Stimulated activated naive CD8-positive, alpha-beta T cell treated with anti-CD3 and anti-CD28 coated beads, Interleukin-15, Interleukin-2, amounts not matched to agents 100 U/mL and 50 U/mL, for 24 hours (primary cell): ENCODE measurements at regions not wholly inside any gene's neighbourhood (a gene's known extent, or its start where the extent isn't known, plus 50 kb on each side); places are given as distances from the start of the nearest gene placed in this dataset.
"Not testable (repeated sequence)": the region's sequence is repeated elsewhere in the genome, so short reads cannot be mapped to it uniquely, and the experiment has no call there.

Source experiments
- ATAC-seq: fragments of 150-1000 bp; cut with Tn5 transposase; one replicate; pipeline ENCODE4 v1.10.0; 2021
- DNase-seq: peaks from one replicate; pipeline ENCODE4 v3.0.0; 2021

- DNase-seq (no peak), ATAC-seq (no peak)
These were observed 492.0 kb upstream of the MAGEB18 start for GRCh38 chrX:25646156-25646555.

DNA sequence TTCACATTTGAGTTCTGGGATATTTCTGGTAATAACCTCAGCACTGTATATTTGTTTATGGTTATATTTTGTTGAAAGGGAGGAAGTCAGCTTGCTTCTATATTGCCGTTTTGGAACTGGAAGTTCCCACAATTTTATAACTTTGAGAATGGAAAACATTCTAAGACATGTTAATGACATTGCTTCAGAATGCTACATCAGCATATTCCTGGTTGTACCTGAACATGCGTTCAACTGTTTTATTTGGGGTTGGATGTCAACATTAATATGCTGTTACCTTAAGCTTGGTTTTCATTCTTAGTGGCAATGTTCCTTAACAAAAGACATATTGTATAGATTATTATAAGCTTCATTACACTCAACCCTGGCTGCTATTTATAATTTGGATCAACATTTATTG lies 489.4 kb upstream of the MAGEB18 start:
- ATAC-seq = no peak

GRCh38 chrX:25650216-25650820 lies 487.8 kb upstream of the MAGEB18 start:
- ATAC-seq (no peak), DNase-seq (no peak)

More for the DNA sequence above, 489.4 kb upstream of the MAGEB18 start:
- no peak for DNase-seq

- DNase-seq (no peak), ATAC-seq (no peak)
These were observed 478.8 kb upstream of the MAGEB18 start for GRCh38 chrX:25659317-25659716.

DNA sequence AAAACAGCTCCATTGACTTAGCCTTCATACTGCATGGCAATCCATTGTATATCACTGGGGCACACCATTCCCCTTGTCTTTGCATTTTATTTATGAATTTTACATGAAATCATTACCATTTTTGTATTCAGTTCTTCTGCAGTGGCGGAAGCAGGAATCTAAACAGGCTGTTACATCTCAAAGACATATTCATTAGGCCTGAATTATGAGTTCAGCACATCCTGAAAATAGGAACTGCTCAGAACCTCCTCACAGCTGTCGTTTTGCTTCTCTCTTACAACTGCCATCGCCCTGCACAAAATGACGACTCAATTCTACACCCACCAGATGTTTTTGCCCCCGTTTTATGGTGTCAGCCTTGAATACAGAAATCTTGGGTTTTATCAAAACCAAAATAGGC lies 474.4 kb upstream of the MAGEB18 start:
- no peak for ATAC-seq
- DNase-seq = no peak

GRCh38 chrX:25665431-25665830 lies 472.7 kb upstream of the MAGEB18 start:
- DNase-seq (no peak), ATAC-seq (no peak)

- DNase-seq (no peak), ATAC-seq (no peak)
These were observed 470.5 kb upstream of the MAGEB18 start for GRCh38 chrX:25667681-25668080.

- no peak for DNase-seq
- ATAC-seq = no peak
These were observed 463.4 kb upstream of the MAGEB18 start for GRCh38 chrX:25674776-25675175.

DNA sequence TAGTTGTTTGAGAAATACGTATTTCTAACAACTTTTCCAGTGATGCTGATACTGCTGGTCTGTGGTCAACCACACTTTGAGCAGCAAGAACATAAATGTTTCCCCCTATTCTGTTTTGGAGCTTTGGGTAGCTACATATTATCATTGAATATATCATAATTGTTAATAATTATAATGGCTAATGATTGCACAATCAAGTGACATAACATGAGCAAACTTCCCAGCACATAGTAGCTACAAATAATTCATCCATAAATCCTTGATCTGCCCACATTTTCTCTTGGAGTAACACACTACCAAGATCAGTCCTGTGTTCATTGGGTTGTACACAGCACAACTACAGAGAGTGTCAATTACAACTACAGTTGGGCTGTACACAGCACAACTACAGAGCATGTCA lies 436.3 kb upstream of the MAGEB18 start:
- no peak for ATAC-seq
- DNase-seq = no peak

DNA sequence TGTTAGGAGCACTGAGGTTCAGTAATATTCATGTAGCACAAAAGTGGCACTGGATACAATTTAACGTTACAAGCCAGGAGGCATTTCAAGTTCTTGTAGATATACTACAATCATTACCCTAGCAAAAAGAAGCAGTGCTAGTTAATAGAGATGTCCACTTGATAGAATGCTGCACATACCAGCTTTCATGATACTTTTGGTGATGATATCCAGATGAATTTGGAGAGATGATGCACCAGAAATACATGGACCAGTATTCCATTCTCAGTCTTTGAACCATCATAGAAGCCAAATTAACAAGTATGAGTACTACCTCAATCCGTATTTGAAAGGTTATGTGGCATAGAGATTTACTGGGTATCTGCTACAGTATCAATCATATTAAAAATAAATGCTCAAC lies 421.0 kb upstream of the MAGEB18 start:
- DNase-seq (no peak), ATAC-seq (no peak)

- ATAC-seq = no peak
- no peak for DNase-seq
These were observed 416.6 kb upstream of the MAGEB18 start for GRCh38 chrX:25721564-25721963.

- DNase-seq (no peak), ATAC-seq (no peak)
These were observed 411.6 kb upstream of the MAGEB18 start for GRCh38 chrX:25726539-25726938.

- ATAC-seq (no peak), DNase-seq (no peak)
These were observed 405.0 kb upstream of the MAGEB18 start for GRCh38 chrX:25733148-25733547.

DNA sequence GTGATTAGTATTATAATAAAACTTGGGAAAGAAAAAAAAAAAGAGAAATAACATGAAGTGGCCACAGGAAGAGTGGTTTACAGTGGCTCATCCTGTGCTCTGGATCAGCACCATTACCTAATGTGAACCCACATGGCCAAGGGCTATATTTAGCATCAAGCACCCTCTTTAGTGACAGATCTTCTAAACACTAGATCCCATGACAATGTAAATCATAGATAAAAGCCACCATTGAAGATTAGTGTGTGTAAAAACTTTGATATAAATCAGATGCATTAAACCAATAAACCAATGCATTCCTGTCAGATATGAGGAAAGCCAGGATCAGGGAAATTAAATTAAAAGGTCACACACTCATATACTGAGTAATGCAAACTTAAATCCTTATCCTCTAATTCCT lies 400.6 kb upstream of the MAGEB18 start:
- DNase-seq (no peak), ATAC-seq (no peak)

- no peak for ATAC-seq
These were observed 395.8 kb upstream of the MAGEB18 start for GRCh38 chrX:25742334-25742733.

GRCh38 chrX:25754399-25754798 lies 383.7 kb upstream of the MAGEB18 start:
- DNase-seq = no peak
- no peak for ATAC-seq

More at GRCh38 chrX:25742334-25742733, 395.8 kb upstream of the MAGEB18 start:
- no peak for DNase-seq

DNA sequence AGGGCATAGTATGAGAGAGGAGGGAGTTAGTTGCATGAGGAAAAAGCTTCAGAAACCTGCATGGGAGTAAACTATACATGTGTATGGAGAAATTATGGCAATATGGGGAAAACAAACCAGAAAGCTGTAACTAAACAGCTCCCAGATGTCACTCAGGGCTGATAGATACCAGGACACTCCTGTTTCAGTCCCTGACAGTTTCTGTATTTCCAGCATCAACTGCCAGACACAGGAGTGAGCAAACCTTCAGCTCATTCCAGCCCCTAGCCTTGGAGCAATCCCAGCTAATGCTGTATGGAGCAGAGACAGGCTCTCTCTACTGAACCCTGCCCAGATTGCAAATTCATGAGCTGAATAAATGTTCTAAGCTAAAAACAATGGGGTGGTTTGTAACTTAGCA lies 382.9 kb upstream of the MAGEB18 start:
- DNase-seq (no peak), ATAC-seq (no peak)

- DNase-seq (no peak), ATAC-seq (no peak)
These were observed 375.5 kb upstream of the MAGEB18 start for GRCh38 chrX:25762656-25763055.

DNA sequence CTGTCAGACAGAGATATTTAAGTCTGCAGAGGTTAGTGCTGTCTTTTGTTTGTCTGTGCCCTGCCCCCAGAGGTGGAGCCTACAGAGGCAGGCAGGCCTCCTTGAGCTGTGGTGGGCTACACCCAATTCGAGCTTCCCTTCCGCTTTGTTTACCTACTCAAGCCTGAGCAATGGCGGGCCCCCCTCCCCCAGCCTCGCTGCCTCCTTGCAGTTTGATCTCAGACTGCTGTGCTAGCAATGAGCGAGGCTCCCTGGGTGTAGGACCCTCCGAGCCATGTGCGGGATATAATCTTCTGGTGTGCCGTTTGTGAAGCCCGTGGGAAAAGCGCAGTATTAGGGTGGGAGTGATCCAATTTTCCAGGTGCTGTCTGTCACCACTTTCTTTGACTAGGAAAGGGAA lies 366.3 kb upstream of the MAGEB18 start:
- ATAC-seq = not testable (repeated sequence)

DNA sequence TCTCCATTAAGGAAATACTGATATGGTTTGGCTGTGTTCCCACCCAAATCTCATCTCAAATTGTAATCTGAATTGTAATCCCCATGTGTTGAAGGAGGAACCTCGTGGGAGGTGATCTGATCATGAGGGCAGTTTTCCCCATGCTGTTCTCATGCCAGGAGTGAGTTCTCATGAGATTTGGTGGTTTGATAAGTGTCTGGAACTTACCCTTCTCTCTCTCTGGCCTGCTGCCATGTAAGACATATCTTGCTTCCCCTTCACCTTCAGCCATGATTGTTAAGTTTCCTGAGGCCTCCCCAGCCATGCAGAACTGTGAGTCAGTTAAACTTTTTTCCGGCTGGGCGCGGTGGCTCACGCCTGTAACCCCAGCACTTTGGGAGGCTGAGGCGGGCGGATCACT lies 340.3 kb upstream of the MAGEB18 start:
- not testable (repeated sequence) for DNase-seq, ATAC-seq

More for the DNA sequence above, 366.3 kb upstream of the MAGEB18 start:
- DNase-seq = not testable (repeated sequence)

- DNase-seq = no peak
- ATAC-seq = no peak
These were observed 332.4 kb upstream of the MAGEB18 start for GRCh38 chrX:25805744-25806143.

DNA sequence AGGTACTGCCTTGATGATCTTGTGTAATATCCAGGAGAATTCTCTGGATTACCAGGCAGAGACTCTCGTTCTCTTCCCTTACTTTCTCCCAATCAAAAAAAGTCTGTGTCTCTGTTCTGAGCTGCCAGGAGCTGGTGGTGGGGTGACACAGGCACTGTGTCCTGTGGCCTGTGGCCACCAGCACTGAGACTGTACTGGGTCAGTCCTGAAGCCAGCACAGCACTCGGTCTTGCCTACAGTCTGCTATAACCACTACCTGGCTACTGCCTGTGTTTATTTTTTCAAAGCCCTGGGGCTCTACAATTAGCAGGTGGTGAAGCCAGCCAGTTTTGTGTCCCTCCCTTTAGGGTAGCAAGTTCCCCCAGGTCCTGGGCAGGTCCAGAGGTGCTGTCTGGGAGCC lies 331.1 kb upstream of the MAGEB18 start:
- ATAC-seq (no peak), DNase-seq (no peak)

GRCh38 chrX:25810202-25810601 lies 327.9 kb upstream of the MAGEB18 start:
- ATAC-seq (no peak), DNase-seq (no peak)

DNA sequence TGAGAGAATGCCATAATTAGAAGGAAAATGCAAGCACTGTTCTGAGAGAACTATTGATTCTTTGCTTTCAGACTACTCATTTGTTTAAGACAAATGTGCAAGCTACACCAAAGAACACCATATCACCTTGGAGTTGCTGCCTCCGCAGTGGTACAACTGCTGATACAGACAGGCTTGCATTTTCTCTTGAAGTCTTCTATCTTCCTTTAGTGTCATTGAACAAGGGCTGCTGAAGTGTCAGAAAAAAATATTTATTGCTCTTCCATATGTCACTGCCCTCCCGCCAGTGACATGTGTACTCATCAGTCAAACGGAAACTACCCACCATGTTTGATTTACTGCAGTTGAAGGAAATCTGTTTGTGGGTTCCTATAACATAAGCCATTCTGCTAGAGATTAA lies 318.3 kb upstream of the MAGEB18 start:
- no peak for DNase-seq
- ATAC-seq = no peak

- DNase-seq (no peak), ATAC-seq (no peak)
These were observed 287.0 kb upstream of the MAGEB18 start for GRCh38 chrX:25851141-25851540.
